Panc1 (cell line): ENCODE measurements at regions not wholly inside any gene's neighbourhood (a gene's known extent, or its start where the extent isn't known, plus 50 kb on each side); places are given as distances from the start of the nearest gene placed in this dataset.

Source experiments
- SIN3A ChIP-seq: IDR thresholded peaks from 2 replicates; pipeline ENCODE4 v1.6.1; 2012; ENCODE audit warnings: low read depth, mild to moderate bottlenecking, low read length, moderate library complexity, borderline replicate concordance; ENCODE audit not compliant: insufficient read depth
- TCF7L2 ChIP-seq: IDR thresholded peaks from 2 replicates; pipeline ENCODE4 v1.6.1; 2011; ENCODE audit warnings: mild to moderate bottlenecking, low read depth, low read length, inconsistent platforms
- TF ChIP-seq, protein P1 (sequence below): fragments of 450-650 bp; IDR thresholded peaks from 2 replicates; pipeline ENCODE4 v1.5.1; 2017; ENCODE audit warnings: mild to moderate bottlenecking

DNA sequence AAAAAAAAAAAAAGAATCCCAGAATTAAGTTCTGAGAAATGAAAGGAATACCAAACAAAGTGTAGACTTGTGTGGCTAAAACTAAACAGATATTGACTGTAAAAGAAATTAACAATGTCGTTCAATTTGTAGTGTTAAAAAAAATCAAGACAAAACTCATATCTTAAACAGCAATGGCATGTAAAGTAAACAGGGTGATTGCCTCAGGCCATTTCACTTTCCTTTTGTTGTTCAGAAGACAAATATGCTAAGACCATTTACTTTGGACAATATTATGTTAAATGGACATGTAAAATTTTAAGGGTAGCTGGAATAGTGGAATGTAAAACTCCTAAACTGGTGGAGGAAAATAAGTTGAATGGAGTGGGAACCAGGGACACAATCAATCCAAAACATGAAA lies 139.1 kb downstream of the RTP4 start:
- TF ChIP-seq, protein P1, sequence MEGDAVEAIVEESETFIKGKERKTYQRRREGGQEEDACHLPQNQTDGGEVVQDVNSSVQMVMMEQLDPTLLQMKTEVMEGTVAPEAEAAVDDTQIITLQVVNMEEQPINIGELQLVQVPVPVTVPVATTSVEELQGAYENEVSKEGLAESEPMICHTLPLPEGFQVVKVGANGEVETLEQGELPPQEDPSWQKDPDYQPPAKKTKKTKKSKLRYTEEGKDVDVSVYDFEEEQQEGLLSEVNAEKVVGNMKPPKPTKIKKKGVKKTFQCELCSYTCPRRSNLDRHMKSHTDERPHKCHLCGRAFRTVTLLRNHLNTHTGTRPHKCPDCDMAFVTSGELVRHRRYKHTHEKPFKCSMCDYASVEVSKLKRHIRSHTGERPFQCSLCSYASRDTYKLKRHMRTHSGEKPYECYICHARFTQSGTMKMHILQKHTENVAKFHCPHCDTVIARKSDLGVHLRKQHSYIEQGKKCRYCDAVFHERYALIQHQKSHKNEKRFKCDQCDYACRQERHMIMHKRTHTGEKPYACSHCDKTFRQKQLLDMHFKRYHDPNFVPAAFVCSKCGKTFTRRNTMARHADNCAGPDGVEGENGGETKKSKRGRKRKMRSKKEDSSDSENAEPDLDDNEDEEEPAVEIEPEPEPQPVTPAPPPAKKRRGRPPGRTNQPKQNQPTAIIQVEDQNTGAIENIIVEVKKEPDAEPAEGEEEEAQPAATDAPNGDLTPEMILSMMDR, result no peak
- TF ChIP-seq TCF7L2 (no peak), SIN3A (no peak)
